Keratinocyte (primary cell): ENCODE measurements at regions not wholly inside any gene's neighbourhood (a gene's known extent, or its start where the extent isn't known, plus 50 kb on each side); places are given as distances from the start of the nearest gene placed in this dataset.

ENCODE experiments used
- DNase-seq: peaks from one replicate; pipeline ENCODE4 v3.0.0-alpha.2; 2011; ENCODE audit warnings: low read depth, missing footprints, low spot score
- FAIRE-seq: peaks from 2 replicates; lab custom pipeline; 2011; peaks lifted over from hg19 to GRCh38; lab: Jason Lieb, UNC
- H2AFZ ChIP-seq: 2 replicates; pipeline ENCODE4 v1.6.0; 2012; ENCODE audit warnings: low read length, control low read depth, inconsistent platforms; ENCODE audit not compliant: control insufficient read depth
- H3K27ac ChIP-seq: 2 replicates; pipeline ENCODE4 v1.5.1; 2011; ENCODE audit warnings: low read length; ENCODE audit not compliant: control insufficient read depth, insufficient read depth
- H3K27me3 ChIP-seq: 3 replicates; pipeline ENCODE4 v1.6.0; 2011; ENCODE audit warnings: low read length; ENCODE audit not compliant: control insufficient read depth, insufficient read depth; ENCODE audit errors: extremely low read depth
- H3K36me3 ChIP-seq, 2 experiments: 2 replicates in 1 of 2; 3 replicates in 1 of 2; pipeline ENCODE4 v1.5.1; 2011; ENCODE audit warnings: low read length in 2 of 2, mild to moderate bottlenecking in 1 of 2; ENCODE audit not compliant: control insufficient read depth in 2 of 2, insufficient read depth in 2 of 2; ENCODE audit errors: extremely low read depth in 1 of 2
- H3K4me1 ChIP-seq: 3 replicates; pipeline ENCODE4 v1.5.1; 2011; ENCODE audit warnings: low read length; ENCODE audit not compliant: control insufficient read depth, insufficient read depth; ENCODE audit errors: extremely low read depth
- H3K4me2 ChIP-seq: 3 replicates; pipeline ENCODE4 v1.6.0; 2011; ENCODE audit warnings: low read depth, low read length; ENCODE audit not compliant: control insufficient read depth, insufficient read depth; ENCODE audit errors: extremely low read depth
- H3K4me3 ChIP-seq, 3 experiments: fragments of 200-600 bp in 1 of 3; sonication (generic) in 1 of 3; 2 replicates in 2 of 3; 3 replicates in 1 of 3; pipeline ENCODE4 v1.5.1; 2011 to 2016; ENCODE audit warnings: low read length in 3 of 3, mild to moderate bottlenecking in 3 of 3, control low read depth in 2 of 3, inconsistent platforms in 1 of 3, low read depth in 1 of 3, mixed read lengths in 1 of 3, mixed run types in 1 of 3, moderate library complexity in 1 of 3; ENCODE audit not compliant: control insufficient read depth in 2 of 3, insufficient read depth in 2 of 3; ENCODE audit errors: extremely low read depth in 1 of 3
- H3K79me2 ChIP-seq: 2 replicates; pipeline ENCODE4 v1.6.0; 2012; ENCODE audit warnings: low read length; ENCODE audit not compliant: control insufficient read depth, insufficient read depth
- H3K9ac ChIP-seq: 3 replicates; pipeline ENCODE4 v1.6.0; 2011; ENCODE audit warnings: low read length; ENCODE audit not compliant: control insufficient read depth, insufficient read depth; ENCODE audit errors: extremely low read depth
- H3K9me1 ChIP-seq: 3 replicates; pipeline ENCODE4 v1.6.0; 2011; ENCODE audit warnings: low read length; ENCODE audit not compliant: control insufficient read depth, insufficient read depth; ENCODE audit errors: extremely low read depth
- H3K9me3 ChIP-seq: 2 replicates; pipeline ENCODE4 v1.5.1; 2012; ENCODE audit warnings: low read depth, low read length; ENCODE audit not compliant: control insufficient read depth
- H4K20me1 ChIP-seq: 3 replicates; pipeline ENCODE4 v1.6.0; 2011; ENCODE audit warnings: low read length; ENCODE audit not compliant: control insufficient read depth, insufficient read depth; ENCODE audit errors: extremely low read depth
- CTCF ChIP-seq, 3 experiments: IDR thresholded peaks in 1 of 3; conservative IDR thresholded peaks in 1 of 3; optimal IDR thresholded peaks in 1 of 3; 2 replicates in 2 of 3; 3 replicates in 1 of 3; pipeline versions ENCODE3 to v1.5.1; 2011; ENCODE audit warnings: low read length in 3 of 3, mild to moderate bottlenecking in 3 of 3, moderate library complexity in 2 of 3, control low read depth in 1 of 3, inconsistent platforms in 1 of 3; ENCODE audit not compliant: insufficient read depth in 2 of 3; ENCODE audit errors: extremely low read depth in 1 of 3
- EZH2 ChIP-seq: IDR thresholded peaks from one replicate; pipeline ENCODE4 v1.6.1; 2012; ENCODE audit warnings: inconsistent platforms, mild to moderate bottlenecking, low read length, moderate library complexity
- dilution Hi-C: fragments of 300-500 bp; cut with MboI; formaldehyde crosslinking; loops from one replicate; pipeline ENCODE4 v1.7.0; 2020; ENCODE audit warnings: low sequenced_read_pairs; ENCODE audit not compliant: extremely low pct_ligation_motif_present

- H3K9ac ChIP-seq = no peak overlapping the region
- no peaks in the 10 kb centered on the region for H3K79me2 ChIP-seq
- dilution Hi-C loops = no loop called here
- no peaks in the 10 kb centered on the region for H3K27me3 ChIP-seq
- DNase-seq (no peak), FAIRE-seq (no peak)
- no peaks in the 10 kb centered on the region for H3K9me1 ChIP-seq
- H3K4me1 ChIP-seq = no peaks in the 10 kb centered on the region
- H3K27ac ChIP-seq = no peak overlapping the region
- H4K20me1 ChIP-seq = no peaks in the 10 kb centered on the region
- no peaks in the 10 kb centered on the region for H3K9me3 ChIP-seq
- no peak overlapping the region for H3K4me3 ChIP-seq
- TF ChIP-seq CTCF (optimal IDR thresholded peaks at IDR 0.05 in 1 of 3, IDR thresholded peaks at IDR 0.05 in 1 of 3, conservative IDR thresholded peaks at IDR 0.05 in 1 of 3; ENCODE audit: extremely low read depth in 1 of 3, insufficient read depth in 2 of 3, low read length in 3 of 3) (no peak), EZH2 (no peak)
- H3K4me2 ChIP-seq = no peak overlapping the region
- H2AFZ ChIP-seq = no peak overlapping the region
- no peaks in the 10 kb centered on the region for H3K36me3 ChIP-seq
Measured at GRCh38 chr18:1916869-1917523, 654.3 kb downstream of the METTL4 start.

DNA sequence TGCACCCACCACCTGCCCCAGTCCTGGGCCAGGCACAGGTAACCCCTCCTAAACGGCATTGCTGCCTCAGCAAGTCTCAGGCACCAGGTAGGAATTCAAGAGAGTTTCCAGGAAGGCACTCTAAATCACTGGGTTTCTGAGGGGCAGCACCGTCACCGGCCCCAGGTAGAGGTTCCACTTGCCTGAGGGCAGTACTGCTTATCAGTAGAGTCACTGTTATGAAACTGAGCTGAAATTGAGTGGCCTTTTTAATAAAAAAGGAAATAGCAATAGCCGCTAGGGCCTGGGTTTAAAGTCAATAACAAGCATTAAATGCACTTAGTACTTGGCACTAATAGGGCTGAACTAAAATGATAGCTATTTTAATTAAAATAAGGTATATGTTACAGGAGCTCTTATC, 653.7 kb downstream of the METTL4 start:
- Histone ChIP-seq H3K9me3 (no peaks in the 10 kb centered on the region), H2AFZ (no peak overlapping the region), H4K20me1 (no peaks in the 10 kb centered on the region), H3K4me2 (no peak overlapping the region), H3K4me1 (no peaks in the 10 kb centered on the region), H3K4me3 (no peak overlapping the region), H3K36me3 (no peaks in the 10 kb centered on the region), H3K27me3 (no peaks in the 10 kb centered on the region), H3K79me2 (no peaks in the 10 kb centered on the region), H3K9me1 (no peaks in the 10 kb centered on the region), H3K27ac (no peak overlapping the region), H3K9ac (no peak overlapping the region)
- TF ChIP-seq CTCF (optimal IDR thresholded peaks at IDR 0.05 in 1 of 3, IDR thresholded peaks at IDR 0.05 in 1 of 3, conservative IDR thresholded peaks at IDR 0.05 in 1 of 3; ENCODE audit: extremely low read depth in 1 of 3, insufficient read depth in 2 of 3, low read length in 3 of 3) (no peak), EZH2 (no peak)
- DNase-seq (no peak), FAIRE-seq (no peak)
- dilution Hi-C loops = no loop called here
